Thoracic aorta (tissue), 2 donors: ENCODE measurements at regions not wholly inside any gene's neighbourhood (a gene's known extent, or its start where the extent isn't known, plus 50 kb on each side); places are given as distances from the start of the nearest gene placed in this dataset.
"Not testable (repeated sequence)": the region's sequence is repeated elsewhere in the genome, so short reads cannot be mapped to it uniquely, and the experiment has no call there.

Source experiments
- ATAC-seq: fragments of 150-250 bp; one replicate; pipeline ENCODE4 v1.8.0; 2017; ENCODE audit warnings: low read depth; ENCODE audit not compliant: insufficient number of reproducible peaks, low FRiP score
- DNase-seq: peaks from one replicate; pipeline ENCODE4 v3.0.0-alpha.2; 2020; ENCODE audit warnings: low spot score
- H3K27ac ChIP-seq, 2 donors: fragments of 200-600 bp; sonication (generic); 1 replicate in 1 of 2; 2 replicates in 1 of 2; pipeline ENCODE4 v1.5.1; 2016; ENCODE audit warnings: mild to moderate bottlenecking in 2 of 2, moderate library complexity in 2 of 2
- H3K27me3 ChIP-seq: fragments of 200-600 bp; sonication (generic); replicated peaks from 2 replicates; pipeline ENCODE4 v1.6.0; 2016; ENCODE audit warnings: mild to moderate bottlenecking; ENCODE audit not compliant: insufficient read depth
- H3K36me3 ChIP-seq: fragments of 200-600 bp; sonication (generic); one replicate; pipeline ENCODE4 v1.5.1; 2016
- H3K4me1 ChIP-seq, 2 donors: fragments of 200-600 bp; sonication (generic); 1 replicate in 1 of 2; 2 replicates in 1 of 2; pipeline versions ENCODE4 v1.5.1 to v1.6.0; 2016; ENCODE audit warnings: low read depth in 2 of 2, mild to moderate bottlenecking in 1 of 2; ENCODE audit not compliant: control insufficient read depth in 1 of 2
- H3K4me3 ChIP-seq: fragments of 200-600 bp; sonication (generic); 2 replicates; pipeline ENCODE4 v1.5.1; 2016; ENCODE audit warnings: mild to moderate bottlenecking
- H3K9me3 ChIP-seq: fragments of 200-600 bp; sonication (generic); 2 replicates; pipeline ENCODE4 v1.5.1; 2016
- TF ChIP-seq, protein P1 (sequence below): fragments of 200-600 bp; sonication (generic); IDR thresholded peaks from one replicate; pipeline ENCODE4 v1.5.1; 2019; ENCODE audit warnings: antibody characterized with exemption

- ATAC-seq (no peak), DNase-seq (no peak)
- Histone ChIP-seq H3K27me3 (no peaks in the 10 kb centered on the region), H3K4me3 (no peak overlapping the region), H3K36me3 (no peaks in the 10 kb centered on the region), H3K9me3 (no peaks in the 10 kb centered on the region), H3K4me1 (no peaks in the 10 kb centered on the region), H3K27ac (no peak overlapping the region)
- TF ChIP-seq, protein P1, sequence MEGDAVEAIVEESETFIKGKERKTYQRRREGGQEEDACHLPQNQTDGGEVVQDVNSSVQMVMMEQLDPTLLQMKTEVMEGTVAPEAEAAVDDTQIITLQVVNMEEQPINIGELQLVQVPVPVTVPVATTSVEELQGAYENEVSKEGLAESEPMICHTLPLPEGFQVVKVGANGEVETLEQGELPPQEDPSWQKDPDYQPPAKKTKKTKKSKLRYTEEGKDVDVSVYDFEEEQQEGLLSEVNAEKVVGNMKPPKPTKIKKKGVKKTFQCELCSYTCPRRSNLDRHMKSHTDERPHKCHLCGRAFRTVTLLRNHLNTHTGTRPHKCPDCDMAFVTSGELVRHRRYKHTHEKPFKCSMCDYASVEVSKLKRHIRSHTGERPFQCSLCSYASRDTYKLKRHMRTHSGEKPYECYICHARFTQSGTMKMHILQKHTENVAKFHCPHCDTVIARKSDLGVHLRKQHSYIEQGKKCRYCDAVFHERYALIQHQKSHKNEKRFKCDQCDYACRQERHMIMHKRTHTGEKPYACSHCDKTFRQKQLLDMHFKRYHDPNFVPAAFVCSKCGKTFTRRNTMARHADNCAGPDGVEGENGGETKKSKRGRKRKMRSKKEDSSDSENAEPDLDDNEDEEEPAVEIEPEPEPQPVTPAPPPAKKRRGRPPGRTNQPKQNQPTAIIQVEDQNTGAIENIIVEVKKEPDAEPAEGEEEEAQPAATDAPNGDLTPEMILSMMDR: no peak
Observed at GRCh38 chr5:131001507-131001906, 163.5 kb downstream of the HINT1 start.

GRCh38 chr5:131000289-131000688, 164.8 kb downstream of the HINT1 start:
- ATAC-seq (no peak), DNase-seq (no peak)
- TF ChIP-seq, protein P1: no peak
- Histone ChIP-seq H3K9me3 (no peaks in the 10 kb centered on the region), H3K27ac (no peak overlapping the region), H3K4me1 (no peaks in the 10 kb centered on the region), H3K27me3 (no peaks in the 10 kb centered on the region), H3K4me3 (no peak overlapping the region), H3K36me3 (no peaks in the 10 kb centered on the region)

DNA sequence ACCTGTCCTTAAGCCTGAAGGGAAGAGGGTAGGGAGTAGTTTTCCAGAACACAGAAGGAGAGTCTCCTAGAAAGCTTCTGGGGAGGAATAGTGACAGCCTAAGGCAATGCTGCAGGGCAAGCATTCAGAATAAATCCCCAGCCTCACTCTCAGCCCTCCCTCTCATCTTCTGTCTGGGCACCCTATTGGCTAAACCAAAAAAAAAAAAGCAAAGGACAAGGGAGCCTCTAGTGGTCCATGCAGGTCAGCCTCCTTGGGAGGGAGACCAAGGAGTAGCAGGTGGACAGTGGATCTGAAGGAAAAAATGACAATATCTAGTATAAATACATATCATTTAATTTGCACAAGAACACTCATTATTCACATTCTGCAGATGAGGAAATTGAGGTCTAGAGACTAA, 168.3 kb downstream of the HINT1 start:
- not testable (repeated sequence) for DNase-seq, H3K9me3 ChIP-seq, H3K36me3 ChIP-seq, H3K4me1 ChIP-seq, H3K27ac ChIP-seq, H3K27me3 ChIP-seq, H3K4me3 ChIP-seq, ATAC-seq

DNA sequence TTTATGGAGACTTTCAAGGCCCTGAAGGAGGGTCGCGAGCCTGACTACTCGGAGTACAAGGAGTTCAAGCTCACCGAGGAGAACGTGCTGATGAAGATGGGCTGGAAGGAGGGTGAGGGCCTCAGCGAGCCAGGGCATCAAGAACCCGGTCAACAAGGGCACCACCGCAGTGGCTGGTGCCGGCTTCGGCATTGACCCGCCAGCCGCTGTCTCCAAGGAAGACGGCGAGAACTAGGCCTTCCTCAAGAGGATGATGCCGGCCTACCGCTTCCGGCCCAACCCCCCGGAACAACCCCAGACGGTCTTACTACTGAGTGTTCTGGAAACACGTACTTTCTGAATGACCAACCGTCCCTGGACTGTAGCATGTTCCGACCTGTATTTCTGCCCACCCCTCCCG, 169.2 kb downstream of the HINT1 start:
- H3K36me3 ChIP-seq: no peaks in the 10 kb centered on the region
- H3K4me1 ChIP-seq: no peaks in the 10 kb centered on the region
- H3K9me3 ChIP-seq: no peaks in the 10 kb centered on the region
- no peak overlapping the region for H3K27ac ChIP-seq
- H3K27me3 ChIP-seq: no peaks in the 10 kb centered on the region
- no peak overlapping the region for H3K4me3 ChIP-seq
- no peak for DNase-seq
- TF ChIP-seq, protein P1: no peak
- no peak for ATAC-seq

DNA sequence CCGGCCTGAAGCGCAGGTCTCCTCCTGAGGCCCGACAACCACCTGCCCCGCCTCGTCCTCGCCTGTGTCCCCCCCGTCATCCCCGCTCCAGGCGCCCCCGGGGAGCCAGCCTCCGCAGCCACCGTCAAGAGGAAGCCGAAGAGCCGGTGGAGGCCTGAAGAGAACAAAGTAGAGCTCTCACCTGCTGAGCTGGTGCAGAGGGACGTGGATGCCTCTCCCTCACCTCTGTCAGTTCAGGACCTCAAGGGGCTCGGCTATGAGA, 169.9 kb downstream of the HINT1 start:
- ATAC-seq: no peak
- no peak overlapping the region for H3K4me3 ChIP-seq
- TF ChIP-seq, protein P1: no peak
- no peak overlapping the region for H3K27ac ChIP-seq
- no peaks in the 10 kb centered on the region for H3K4me1 ChIP-seq
- no peak for DNase-seq
- H3K36me3 ChIP-seq: no peaks in the 10 kb centered on the region
- no peaks in the 10 kb centered on the region for H3K9me3 ChIP-seq
- no peaks in the 10 kb centered on the region for H3K27me3 ChIP-seq

- no peaks in the 10 kb centered on the region for H3K9me3 ChIP-seq
- H3K4me3 ChIP-seq: no peak overlapping the region
- H3K27me3 ChIP-seq: no peaks in the 10 kb centered on the region
- no peak for DNase-seq
- no peak for ATAC-seq
- H3K27ac ChIP-seq: no peak overlapping the region
- no peaks in the 10 kb centered on the region for H3K36me3 ChIP-seq
- H3K4me1 ChIP-seq: no peaks in the 10 kb centered on the region
- TF ChIP-seq, protein P1: no peak
Observed at GRCh38 chr5:130994496-130995253, 170.4 kb downstream of the HINT1 start.
